ENCODE measurements at regions not wholly inside any gene's neighbourhood (a gene's known extent, or its start where the extent isn't known, plus 50 kb on each side); places are given as distances from the start of the nearest gene placed in this dataset.

- TF ChIP-seq, protein P1, sequence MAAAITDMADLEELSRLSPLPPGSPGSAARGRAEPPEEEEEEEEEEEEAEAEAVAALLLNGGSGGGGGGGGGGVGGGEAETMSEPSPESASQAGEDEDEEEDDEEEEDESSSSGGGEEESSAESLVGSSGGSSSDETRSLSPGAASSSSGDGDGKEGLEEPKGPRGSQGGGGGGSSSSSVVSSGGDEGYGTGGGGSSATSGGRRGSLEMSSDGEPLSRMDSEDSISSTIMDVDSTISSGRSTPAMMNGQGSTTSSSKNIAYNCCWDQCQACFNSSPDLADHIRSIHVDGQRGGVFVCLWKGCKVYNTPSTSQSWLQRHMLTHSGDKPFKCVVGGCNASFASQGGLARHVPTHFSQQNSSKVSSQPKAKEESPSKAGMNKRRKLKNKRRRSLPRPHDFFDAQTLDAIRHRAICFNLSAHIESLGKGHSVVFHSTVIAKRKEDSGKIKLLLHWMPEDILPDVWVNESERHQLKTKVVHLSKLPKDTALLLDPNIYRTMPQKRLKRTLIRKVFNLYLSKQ (tag by site-specific recombination; IDR thresholded peaks at IDR 0.05; ENCODE audit: borderline replicate concordance) = no peak
- no peak for TF ChIP-seq TRIM28 (IDR thresholded peaks at IDR 0.05; ENCODE audit: borderline replicate concordance, low read length)
These were observed 185.7 kb upstream of the HS3ST1 start (continued) for GRCh38 chr4:11614426-11614825.

- no peak overlapping the region for H3K4me3 ChIP-seq (ENCODE audit: low read depth, low read length)
- no peak for TF ChIP-seq ZNF580 (tag by site-specific recombination; IDR thresholded peaks at IDR 0.05)
- TF ChIP-seq ZNF121 (tag by site-specific recombination; IDR thresholded peaks at IDR 0.05) = no peak
- no peak for TF ChIP-seq PRDM2 (tag by site-specific recombination; IDR thresholded peaks at IDR 0.05; ENCODE audit: borderline replicate concordance)
- no peak for TF ChIP-seq OVOL3 (tag by site-specific recombination; IDR thresholded peaks at IDR 0.05)
- no peak for TF ChIP-seq ZBTB1 (tag by site-specific recombination; IDR thresholded peaks at IDR 0.05)
- TF ChIP-seq, protein P2, sequence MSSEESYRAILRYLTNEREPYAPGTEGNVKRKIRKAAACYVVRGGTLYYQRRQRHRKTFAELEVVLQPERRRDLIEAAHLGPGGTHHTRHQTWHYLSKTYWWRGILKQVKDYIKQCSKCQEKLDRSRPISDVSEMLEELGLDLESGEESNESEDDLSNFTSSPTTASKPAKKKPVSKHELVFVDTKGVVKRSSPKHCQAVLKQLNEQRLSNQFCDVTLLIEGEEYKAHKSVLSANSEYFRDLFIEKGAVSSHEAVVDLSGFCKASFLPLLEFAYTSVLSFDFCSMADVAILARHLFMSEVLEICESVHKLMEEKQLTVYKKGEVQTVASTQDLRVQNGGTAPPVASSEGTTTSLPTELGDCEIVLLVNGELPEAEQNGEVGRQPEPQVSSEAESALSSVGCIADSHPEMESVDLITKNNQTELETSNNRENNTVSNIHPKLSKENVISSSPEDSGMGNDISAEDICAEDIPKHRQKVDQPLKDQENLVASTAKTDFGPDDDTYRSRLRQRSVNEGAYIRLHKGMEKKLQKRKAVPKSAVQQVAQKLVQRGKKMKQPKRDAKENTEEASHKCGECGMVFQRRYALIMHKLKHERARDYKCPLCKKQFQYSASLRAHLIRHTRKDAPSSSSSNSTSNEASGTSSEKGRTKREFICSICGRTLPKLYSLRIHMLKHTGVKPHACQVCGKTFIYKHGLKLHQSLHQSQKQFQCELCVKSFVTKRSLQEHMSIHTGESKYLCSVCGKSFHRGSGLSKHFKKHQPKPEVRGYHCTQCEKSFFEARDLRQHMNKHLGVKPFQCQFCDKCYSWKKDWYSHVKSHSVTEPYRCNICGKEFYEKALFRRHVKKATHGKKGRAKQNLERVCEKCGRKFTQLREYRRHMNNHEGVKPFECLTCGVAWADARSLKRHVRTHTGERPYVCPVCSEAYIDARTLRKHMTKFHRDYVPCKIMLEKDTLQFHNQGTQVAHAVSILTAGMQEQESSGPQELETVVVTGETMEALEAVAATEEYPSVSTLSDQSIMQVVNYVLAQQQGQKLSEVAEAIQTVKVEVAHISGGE (tag by site-specific recombination; conservative IDR thresholded peaks at IDR 0.05; ENCODE audit: low read depth) = no peak
- no peak for TF ChIP-seq ZNF48 (tag by site-specific recombination; IDR thresholded peaks at IDR 0.05)
- no peak for TF ChIP-seq ZNF707 (tag by site-specific recombination; IDR thresholded peaks at IDR 0.05)
- TF ChIP-seq, protein P3, sequence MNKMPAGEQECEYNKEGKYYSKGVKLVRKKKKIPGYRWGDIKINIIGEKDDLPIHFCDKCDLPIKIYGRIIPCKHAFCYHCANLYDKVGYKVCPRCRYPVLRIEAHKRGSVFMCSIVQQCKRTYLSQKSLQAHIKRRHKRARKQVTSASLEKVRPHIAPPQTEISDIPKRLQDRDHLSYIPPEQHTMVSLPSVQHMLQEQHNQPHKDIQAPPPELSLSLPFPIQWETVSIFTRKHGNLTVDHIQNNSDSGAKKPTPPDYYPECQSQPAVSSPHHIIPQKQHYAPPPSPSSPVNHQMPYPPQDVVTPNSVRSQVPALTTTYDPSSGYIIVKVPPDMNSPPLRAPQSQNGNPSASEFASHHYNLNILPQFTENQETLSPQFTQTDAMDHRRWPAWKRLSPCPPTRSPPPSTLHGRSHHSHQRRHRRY (tag by site-specific recombination; IDR thresholded peaks at IDR 0.05) = no peak
- no peak for TF ChIP-seq ZNF837 (tag by site-specific recombination; IDR thresholded peaks at IDR 0.05)
- TF ChIP-seq ZNF600 (tag by site-specific recombination; IDR thresholded peaks at IDR 0.05) = no peak
- TF ChIP-seq ZBTB8A (tag by site-specific recombination; IDR thresholded peaks at IDR 0.05) = no peak
- TF ChIP-seq ZNF830 (tag by site-specific recombination; IDR thresholded peaks at IDR 0.05; ENCODE audit: low read depth) = no peak
- no peak for TF ChIP-seq RBAK (tag by site-specific recombination; IDR thresholded peaks at IDR 0.05)
- no peaks in the 10 kb centered on the region for H3K9me3 ChIP-seq (ENCODE audit: control insufficient read depth, insufficient read depth, low read depth, low read length)
- ChIA-PET CTCF (interaction anchor here (0.6 to 1.5 kb wide), 2 partner anchors 12 to 34 kb away, joined by 3 read pairs; no protein-coding TSS in a partner anchor), POLR2A (no interaction called here)
- H3K36me3 ChIP-seq (ENCODE audit: control insufficient read depth in 2 of 2, insufficient read depth in 1 of 2, low read length in 2 of 2) = no peaks in the 10 kb centered on the region
- H3K27ac ChIP-seq (ENCODE audit: extremely low read depth, low read depth, low read length) = no peak overlapping the region
- no peaks in the 10 kb centered on the region for H3K4me1 ChIP-seq (ENCODE audit: control insufficient read depth, insufficient read depth, low read length)
These were observed 183.2 kb upstream of the HS3ST1 start for GRCh38 chr4:11611868-11612267.
